ENCODE measurements at regions not wholly inside any gene's neighbourhood (a gene's known extent, or its start where the extent isn't known, plus 50 kb on each side); places are given as distances from the start of the nearest gene placed in this dataset.

DNA sequence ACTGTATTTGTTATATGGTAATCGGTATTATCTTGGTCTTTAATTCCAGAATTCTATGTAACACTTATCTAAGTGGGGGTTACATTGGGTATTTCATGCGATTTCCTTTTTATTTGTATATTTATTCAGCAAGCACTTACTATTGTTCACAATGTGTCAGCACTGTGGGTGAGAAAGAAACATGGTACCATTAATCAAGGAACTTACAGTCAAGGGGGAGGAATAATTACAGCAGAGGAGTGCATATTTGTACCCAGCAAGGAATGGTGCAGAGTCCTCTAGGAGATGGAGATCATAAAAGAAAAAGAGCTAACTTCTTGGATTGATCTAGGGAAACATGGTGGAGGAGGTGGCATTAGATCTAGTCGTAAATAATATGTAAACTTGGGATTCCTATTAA is 117.0 kb upstream of the KCNJ16 start:
- DNase-seq = no peak

DNA sequence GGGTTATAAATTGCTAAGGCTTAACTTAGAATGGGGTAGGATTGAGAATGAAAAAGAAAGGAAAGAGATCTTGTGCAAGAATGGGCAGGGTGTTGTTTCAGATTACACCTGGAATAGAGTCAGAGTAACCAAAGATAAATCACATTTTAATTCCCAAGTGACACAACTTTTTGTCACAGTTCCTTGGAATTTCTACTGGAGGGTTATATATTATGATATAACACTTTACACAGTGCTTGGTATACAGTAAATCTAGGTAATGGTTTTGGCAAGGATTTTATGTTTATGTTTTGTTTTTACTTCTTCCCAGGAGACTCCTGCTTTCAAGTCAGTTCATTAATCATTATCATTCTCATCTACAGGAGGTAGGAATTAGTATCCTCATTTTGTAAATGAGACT is 115.7 kb upstream of the KCNJ16 start:
- no peak for DNase-seq

DNA sequence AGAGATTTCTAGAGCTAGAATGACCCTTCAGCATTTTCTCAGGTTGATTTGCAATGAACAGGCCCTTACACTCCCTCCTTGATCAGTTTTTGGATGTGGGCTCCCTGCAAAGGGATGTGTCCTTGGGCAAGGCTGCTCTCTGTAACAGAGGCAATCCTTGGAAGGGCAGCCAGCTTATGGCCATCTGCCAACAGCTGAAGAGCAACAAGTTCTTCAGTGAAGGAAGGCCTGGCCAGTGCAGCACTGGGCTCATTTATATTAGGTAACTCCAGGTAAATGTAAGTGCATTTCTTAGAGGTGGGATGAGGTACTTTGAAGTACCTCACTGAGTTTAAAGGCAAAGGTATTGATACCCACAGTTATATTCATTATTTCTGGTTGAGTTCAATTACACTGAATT is 114.3 kb upstream of the KCNJ16 start:
- no peak for DNase-seq

DNA sequence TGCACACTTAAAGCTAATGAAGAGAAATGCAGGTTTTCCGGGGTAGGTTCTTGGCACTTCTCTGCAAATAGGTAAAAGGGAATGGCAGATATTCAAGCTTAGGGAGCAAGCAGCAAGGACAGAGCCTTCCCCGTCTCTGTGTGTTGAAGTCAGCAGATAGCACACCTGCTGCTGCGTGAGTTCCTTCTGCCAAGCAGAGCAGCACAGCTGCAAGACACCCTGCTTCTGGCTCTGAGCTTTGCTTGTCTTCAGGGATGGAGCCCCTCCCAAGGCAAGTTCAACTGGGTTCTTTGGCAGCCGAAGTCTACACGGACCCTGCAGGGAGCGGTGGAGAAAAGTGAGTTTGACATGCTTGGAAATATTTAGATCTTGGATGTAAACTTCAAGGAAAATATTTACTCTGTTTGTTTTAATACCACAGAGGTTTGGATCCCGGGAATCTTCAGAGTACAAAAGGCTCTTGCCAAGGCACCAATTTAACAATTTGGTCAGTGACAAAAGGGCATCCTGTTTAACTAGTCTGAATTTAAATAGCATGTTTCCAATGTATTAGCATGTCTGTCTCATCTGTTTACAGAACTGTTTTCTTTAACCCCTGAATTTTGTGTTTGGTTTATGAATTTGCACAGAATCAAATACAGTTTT is 113.4 kb upstream of the KCNJ16 start:
- no peak for DNase-seq

DNA sequence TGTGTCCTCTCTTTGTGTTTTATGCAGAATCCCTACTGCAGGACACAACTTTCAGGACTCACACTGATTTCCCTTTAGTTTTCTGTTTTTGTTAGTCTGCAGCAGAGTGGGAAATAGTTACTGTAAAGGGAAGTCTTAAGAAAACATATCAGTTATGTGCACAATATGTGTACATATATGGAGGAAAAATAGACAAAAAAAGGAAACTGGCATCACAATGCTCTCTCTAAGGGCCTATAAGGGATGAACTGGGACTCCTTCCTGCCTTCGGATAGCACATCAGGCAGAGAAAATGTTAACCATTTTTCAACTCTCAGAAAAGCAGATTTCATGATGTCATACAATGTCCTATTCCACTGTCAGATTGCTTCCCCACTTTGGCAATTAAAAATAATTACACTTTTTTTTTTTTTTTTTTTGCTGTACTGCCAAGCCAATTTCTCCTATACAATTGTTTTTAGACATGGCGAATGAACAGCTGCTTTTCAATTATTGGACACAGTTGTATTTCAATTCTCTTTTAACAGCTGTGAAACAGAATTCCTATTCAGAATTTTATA is 112.5 kb upstream of the KCNJ16 start:
- DNase-seq = no peak

DNA sequence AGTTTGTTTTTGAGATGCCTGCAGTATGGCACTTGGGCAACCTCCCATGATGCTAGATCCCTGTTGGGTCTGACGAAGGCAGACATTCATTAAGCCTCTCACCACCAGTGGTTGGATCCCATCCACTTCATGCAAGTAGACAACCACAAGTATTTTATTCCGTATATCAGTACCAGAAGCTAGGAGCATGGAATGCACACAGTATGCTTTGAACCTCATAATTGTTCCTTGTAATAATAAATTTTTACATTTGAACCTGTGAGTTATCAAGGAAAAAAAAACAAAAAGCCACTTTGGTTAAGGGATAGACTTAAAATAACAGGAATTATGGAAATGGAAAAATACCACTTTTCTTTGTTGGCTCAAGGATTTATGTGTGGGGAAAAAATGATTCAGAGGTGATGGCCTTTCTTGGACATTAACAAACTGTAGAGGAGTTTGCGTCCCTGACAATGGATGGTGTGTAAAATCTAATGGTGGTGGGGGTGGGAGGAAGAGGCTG is 107.1 kb upstream of the KCNJ16 start:
- DNase-seq = no peak

DNA sequence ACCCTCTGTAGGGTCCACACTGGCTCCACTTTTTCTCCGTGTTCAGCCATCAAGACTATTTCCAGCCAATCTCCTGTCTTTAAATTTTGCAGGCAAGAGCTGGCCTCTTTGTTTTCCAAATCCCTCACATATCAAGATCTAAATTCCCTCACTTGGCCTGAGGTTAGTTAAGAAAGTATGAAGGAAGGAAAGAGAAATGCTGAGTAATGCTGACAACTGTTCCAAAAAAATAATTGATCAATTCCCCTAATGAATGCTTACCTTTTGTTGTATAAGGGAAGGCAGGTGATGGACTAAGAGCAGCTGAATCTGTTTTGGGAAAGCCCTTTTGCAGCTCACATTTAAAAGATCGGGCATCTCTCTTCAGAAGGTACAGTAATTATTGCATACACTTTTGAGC is 105.1 kb upstream of the KCNJ16 start:
- no peak for DNase-seq

DNA sequence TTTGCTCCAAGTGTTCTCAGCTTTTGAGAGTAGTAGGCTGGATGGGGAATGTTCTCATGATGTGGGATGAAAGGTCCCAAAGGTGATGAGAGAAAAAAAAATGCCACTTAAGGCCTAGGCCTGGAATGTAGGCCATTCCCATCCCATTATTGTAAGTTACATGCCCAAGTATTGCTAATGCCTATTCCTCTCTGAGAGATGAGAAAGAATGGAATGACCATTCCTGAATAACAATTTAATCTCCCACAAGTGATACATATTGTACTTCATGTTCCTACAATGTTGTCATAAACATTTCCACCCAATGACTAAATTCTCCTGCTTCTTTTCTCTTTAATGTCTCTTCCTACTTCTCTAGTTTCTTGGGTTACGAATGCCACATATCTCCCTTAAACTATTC is 102.8 kb upstream of the KCNJ16 start:
- DNase-seq = no peak

DNA sequence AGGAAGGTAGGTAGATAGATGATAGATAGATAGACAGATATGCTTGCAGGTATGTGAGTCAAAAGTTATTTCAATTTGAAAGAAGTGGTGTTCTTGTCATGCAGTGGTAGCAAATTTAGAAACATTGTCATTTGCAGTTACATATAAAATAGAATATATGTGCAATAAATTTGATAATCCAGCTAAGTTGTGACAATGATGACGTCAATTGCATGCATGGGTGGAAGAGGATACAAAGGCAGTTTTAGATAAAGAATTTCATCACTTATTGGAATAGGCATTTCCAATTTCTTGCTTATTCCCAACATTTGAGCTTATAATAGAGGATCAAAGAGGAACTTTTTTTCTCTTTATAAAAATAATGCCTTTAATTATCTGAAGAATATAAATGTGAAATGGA is 99.2 kb upstream of the KCNJ16 start:
- no peak for DNase-seq

DNA sequence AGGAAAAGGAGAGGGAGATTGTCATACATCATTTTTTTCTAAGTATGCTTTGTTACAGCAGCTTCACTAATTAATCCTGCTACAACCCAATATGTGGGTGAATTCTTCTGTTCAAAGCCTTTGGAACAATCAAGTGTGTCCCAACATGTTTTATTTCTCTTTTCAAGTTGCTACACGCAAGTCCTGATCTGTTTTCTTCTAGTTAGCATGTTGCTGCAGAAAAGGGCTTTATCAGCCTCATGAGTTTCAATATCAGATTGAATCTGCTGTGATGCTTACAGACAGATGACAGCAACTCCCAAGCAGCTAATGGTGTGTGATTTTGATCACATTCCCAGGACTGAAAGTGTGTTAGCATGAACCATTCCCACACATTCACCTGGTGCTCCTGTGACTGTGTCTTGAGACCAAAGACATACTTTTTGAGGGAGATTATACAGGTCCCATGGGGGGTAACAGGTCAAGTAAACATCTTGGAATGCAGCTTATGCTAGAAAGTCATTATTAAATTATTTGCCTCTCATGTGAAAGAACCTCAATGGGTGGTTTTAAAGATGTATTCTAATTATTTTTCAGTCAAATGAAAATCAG is 96.9 kb upstream of the KCNJ16 start:
- no peak for DNase-seq

DNA sequence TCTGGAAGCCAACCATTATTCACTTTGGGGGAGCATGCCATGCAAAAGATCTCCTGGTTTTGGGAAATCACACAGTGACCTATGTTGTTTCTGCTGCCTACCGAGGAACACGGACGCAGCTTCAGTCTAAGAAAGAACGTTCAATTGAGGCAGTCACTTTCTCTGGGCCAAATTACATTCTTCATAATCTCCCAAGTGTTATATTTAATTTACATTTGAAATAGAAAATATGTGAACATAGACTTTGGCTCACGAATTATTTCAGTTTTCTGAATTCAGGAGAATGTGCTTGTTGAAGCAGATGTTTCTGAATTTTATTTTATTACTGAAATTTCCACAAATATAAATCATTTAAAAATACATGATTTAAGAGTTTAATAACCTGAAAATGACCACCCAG is 93.6 kb upstream of the KCNJ16 start:
- DNase-seq = no peak

DNA sequence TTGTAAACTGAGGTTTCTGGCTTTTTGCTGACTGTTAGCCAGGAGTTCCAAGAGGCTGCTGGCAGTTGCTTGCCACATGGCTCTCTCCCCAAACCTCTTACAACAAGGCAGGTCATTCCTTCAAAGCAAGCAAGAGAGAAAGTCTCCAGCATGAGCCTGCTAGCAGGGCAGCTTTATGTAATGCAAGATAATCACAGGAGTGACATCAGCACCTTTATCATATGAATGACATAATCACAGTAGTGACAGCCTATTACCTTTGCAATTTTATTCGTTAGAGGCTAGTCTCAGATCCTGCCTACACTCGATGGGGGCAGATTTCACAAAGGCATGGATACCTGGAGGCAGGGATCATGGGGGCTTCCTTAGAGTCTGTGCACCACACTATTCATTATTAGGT is 79.5 kb upstream of the KCNJ16 start:
- no peak for DNase-seq

DNA sequence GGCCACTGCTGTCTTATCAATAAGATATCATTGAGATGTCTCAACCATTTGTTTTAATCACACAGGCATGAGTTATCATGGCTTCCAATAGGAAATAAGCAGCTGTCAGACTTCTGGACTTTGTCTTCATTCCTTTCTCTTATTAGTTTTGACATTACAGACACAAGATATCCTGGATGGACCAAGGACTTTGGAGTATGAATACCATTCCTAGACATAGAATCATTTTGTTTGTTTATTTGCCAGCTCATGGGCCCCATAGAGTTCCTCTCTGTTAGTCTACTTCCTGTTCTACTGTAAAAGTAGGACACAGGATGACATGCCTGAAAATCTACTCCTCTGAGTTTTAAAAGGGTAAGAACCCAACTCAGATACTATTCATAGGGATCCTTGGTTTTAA is 77.7 kb upstream of the KCNJ16 start:
- no peak for DNase-seq

DNA sequence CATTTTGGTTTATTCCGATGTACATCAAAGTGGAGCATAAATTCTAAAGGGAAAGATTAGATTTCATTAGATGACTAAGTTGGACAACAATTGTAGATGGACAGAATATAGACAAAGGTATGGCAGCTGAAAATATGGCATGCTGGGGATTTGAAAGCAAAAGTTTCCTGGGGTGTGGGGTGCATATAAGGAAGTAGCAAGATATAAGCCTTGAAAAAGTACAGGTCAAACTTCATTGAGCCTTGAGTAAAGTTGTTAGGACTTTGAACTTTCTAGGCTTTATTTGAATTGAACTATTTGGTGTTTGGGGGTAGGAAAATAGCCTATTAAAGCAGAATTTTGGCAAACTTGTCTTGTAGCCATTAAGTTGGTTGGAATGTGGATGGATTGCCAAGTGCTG is 75.8 kb upstream of the KCNJ16 start:
- no peak for DNase-seq

DNA sequence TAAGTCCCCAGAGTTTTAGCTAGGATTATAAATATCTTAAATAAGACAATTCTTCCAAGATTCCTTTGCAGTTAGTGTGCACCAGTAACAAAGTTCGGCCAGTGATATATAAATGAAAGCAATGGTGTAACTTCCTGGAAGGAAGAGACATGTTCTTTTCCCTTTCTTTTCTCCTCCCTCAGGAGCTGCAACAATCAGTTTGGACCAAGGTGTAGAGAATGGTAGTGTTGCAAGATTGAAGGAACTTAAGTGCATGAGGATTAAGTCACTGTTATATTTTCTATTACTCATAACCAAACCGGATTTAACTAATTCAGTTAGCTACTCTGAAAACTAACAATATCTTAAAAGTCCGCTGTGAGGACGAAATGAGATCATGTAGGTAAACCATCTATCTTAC is 68.9 kb upstream of the KCNJ16 start:
- DNase-seq = no peak

DNA sequence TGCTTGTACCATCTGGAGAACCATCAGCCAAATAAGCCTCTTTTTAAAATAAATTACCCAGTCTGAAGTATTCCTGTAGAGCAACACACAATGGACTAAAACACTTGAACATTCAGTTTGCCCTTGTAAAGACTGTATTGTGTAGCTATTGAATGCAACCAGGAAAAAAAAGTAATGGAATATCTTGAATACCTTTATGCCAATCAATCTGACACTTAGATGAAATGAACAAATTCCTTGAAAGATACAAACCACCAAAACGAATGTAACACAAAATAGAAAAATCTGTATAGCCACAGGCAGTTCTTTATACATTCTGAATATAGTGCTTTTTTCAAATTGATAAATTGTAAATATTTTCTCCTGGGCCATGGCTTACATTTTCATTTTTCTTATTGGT is 63.3 kb upstream of the KCNJ16 start:
- DNase-seq = peak; percentile 51

DNA sequence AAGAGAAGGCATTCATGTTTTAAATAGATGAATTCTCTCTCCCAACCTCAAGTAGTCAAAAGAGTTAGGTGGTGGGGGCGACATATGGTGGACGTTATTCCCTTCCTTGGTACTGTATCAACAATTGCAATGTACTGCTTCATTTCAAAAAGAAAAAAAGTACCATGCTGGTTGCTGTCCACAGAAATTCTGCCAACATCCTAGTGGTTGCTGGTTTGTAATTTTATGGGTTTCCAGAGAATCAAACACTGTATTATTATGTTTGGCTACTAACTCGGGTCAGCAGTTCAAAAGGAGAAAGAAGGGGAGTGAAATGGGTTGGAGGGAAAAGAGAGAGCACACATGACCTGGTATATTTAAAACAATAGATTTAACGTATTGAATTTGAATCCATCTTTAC is 61.1 kb upstream of the KCNJ16 start:
- no peak for DNase-seq

DNA sequence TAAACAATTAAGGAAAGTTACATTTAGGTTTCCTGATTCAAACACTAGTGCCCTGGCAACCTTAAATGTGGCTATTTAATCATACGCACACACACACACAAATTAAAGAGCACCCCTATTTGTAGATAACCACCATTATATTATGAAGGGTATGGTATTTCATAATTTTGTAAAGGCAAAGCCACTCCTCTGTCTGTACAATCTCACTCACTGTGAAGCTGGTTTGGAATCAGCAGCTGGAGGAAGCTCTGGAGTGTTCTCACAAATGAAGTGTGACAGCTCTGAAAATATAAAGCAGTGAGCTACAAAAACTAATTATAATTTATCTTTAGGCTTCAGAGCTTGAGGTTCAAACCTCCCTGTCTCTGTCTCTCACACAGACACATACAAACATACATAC is 57.9 kb upstream of the KCNJ16 start:
- no peak for DNase-seq

DNA sequence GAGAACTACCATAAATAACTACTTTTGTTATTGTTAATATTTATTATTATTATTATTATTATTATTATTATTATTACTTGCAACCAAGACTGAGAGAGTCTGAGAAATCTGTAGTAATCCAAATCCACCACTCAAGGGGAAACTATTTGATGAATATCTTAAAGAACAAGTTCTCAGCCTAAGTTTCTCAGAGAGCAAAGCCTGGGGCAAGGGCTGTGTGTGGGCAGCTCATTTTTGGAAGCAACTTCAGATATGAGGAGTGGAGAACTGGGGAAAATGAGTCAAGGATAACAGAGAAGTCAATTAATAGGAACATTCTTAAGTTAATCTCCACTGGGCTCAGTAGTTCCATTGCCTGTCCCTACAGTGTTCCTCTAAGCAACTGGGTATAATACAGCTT is 57.1 kb upstream of the KCNJ16 start:
- no peak for DNase-seq

DNA sequence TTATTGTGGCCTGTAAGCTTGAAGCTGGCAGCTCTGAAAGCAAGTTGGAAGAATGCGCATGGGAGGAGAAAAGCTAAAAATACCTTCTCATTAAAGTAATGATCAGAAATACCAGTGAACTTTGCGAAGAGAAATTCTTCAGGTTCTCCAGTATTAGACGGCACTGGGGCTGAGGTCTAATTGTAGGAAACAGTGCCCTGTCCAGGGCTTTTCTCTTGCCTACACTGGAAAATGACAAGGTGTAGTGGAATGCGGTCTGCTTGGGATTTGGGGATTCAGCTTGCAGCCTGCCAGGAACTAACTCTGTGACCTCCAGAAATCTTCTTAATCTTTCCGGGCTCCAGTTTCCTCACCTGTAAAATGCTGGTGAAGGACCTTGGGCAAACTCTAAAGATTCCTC is 53.3 kb upstream of the KCNJ16 start:
- no peak for DNase-seq

DNA sequence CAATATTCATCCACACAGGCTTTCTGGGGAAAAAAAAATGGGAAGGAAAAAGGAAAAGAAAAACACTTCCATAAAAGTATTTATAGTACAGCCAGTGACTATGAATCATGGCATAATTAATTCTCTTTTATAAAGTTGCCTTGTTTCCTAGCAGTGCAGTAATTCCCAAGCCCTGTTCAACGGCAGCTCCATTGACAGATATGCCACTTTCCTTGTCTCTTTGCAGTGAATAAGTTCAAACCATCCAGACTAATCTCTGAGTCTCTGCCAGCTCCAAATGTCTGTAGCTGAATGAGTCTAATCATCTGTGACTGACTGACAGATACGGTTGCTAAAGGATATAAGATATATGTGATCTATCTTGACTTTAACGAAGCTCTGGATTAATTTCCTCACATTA is 52.9 kb upstream of the KCNJ16 start:
- DNase-seq = no peak

DNA sequence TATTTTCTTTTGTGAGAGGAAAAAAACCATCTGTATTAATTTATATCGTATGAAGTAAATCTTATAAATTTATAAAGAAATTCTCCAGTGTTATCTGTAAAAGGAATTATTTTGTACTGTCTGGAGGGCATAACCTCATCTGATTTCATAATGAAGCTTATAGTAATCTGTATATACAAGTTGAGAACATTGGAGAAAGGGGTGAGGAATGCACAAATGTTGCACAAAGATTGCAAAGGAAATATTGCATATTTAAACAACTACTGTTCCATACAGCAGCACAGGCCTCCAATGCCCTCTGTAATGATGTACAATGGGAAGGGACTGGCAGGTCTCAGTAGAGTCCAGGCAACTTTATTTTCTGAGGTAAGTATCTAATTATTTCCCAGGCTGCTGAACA is 50.8 kb upstream of the KCNJ16 start:
- DNase-seq = no peak
